Neural cell (in vitro differentiated cells): ENCODE measurements at regions not wholly inside any gene's neighbourhood (a gene's known extent, or its start where the extent isn't known, plus 50 kb on each side); places are given as distances from the start of the nearest gene placed in this dataset.

Experiments used
- H2AFZ ChIP-seq: fragments of 200-600, 300-800 bp; sonication (generic), shearing (Covaris generic); 2 replicates; pipeline ENCODE4 v1.6.0; 2014; ENCODE audit warnings: low read depth, mild to moderate bottlenecking, antibody characterized with exemption, low read length, moderate library complexity
- H3F3A ChIP-seq: fragments of 200-600 bp; shearing (Covaris generic); 2 replicates; pipeline ENCODE4 v1.6.1; 2016; ENCODE audit warnings: mild to moderate bottlenecking, moderate library complexity, mixed read lengths, antibody characterized with exemption, low read length; ENCODE audit not compliant: insufficient read depth, poor library complexity, severe bottlenecking
- H3K27ac ChIP-seq: fragments of 200-600, 300-800 bp; sonication (generic), shearing (Covaris generic); 2 replicates; pipeline ENCODE4 v1.5.1; 2014; ENCODE audit warnings: mild to moderate bottlenecking, low read length, moderate library complexity
- H3K27me3 ChIP-seq: fragments of 300-800, 200-600 bp; sonication (generic), shearing (Covaris generic); 2 replicates; pipeline ENCODE4 v1.6.0; 2014; ENCODE audit warnings: mild to moderate bottlenecking, low read depth, low read length, moderate library complexity; ENCODE audit not compliant: insufficient read depth
- H3K36me3 ChIP-seq: fragments of 300-800, 200-600 bp; sonication (generic), shearing (Covaris generic); 2 replicates; pipeline ENCODE4 v1.5.1; 2014; ENCODE audit warnings: mild to moderate bottlenecking, antibody characterized with exemption, low read length, moderate library complexity; ENCODE audit not compliant: insufficient read depth
- H3K4me2 ChIP-seq: fragments of 300-800, 200-600 bp; sonication (generic), shearing (Covaris generic); 2 replicates; pipeline ENCODE4 v1.6.0; 2014; ENCODE audit warnings: mild to moderate bottlenecking, low read length
- H3K4me3 ChIP-seq: fragments of 300-800, 200-600 bp; sonication (generic), shearing (Covaris generic); 2 replicates; pipeline ENCODE4 v1.5.1; 2014; ENCODE audit warnings: mild to moderate bottlenecking, low read length, moderate library complexity
- H3K79me2 ChIP-seq: fragments of 200-600 bp; shearing (Covaris generic); replicated peaks from 2 replicates; pipeline ENCODE4 v1.6.0; 2014; ENCODE audit warnings: mild to moderate bottlenecking, low read length, moderate library complexity; ENCODE audit not compliant: insufficient read depth
- H3K9ac ChIP-seq: fragments of 300-800, 200-600 bp; sonication (generic), shearing (Covaris generic); 2 replicates; pipeline ENCODE4 v1.6.1; 2016; ENCODE audit warnings: mild to moderate bottlenecking, low read length, mixed read lengths
- H3K9me2 ChIP-seq: fragments of 200-600 bp; shearing (Covaris generic); 2 replicates; pipeline ENCODE4 v1.6.1; 2016; ENCODE audit warnings: mild to moderate bottlenecking, low read length, mixed read lengths; ENCODE audit not compliant: insufficient read depth
- H3K9me3 ChIP-seq: fragments of 200-600, 300-800 bp; sonication (generic), shearing (Covaris generic); 2 replicates; pipeline ENCODE4 v1.6.1; 2016; ENCODE audit warnings: mild to moderate bottlenecking, mixed run types, low read length, moderate library complexity, mixed read lengths
- H4K20me1 ChIP-seq: fragments of 200-600 bp; shearing (Covaris generic); 2 replicates; pipeline ENCODE4 v1.6.1; 2016; ENCODE audit warnings: mild to moderate bottlenecking, mixed run types; ENCODE audit not compliant: insufficient read depth
- CTCF ChIP-seq: fragments of 450-650 bp; IDR thresholded peaks from 2 replicates; pipeline ENCODE4 v1.5.1; 2014; ENCODE audit warnings: antibody characterized with exemption, mild to moderate bottlenecking, moderate library complexity; ENCODE audit not compliant: poor library complexity, severe bottlenecking
- EP300 ChIP-seq: fragments of 450-650 bp; conservative IDR thresholded peaks from 2 replicates; pipeline ENCODE4 v1.6.1; 2014; ENCODE audit warnings: antibody characterized with exemption, mild to moderate bottlenecking, moderate library complexity; ENCODE audit not compliant: poor library complexity, severe bottlenecking
- EZH2 ChIP-seq: fragments of 200-600, 300-800 bp; shearing (Covaris generic), sonication (generic); IDR thresholded peaks from 2 replicates; pipeline ENCODE4 v1.6.1; 2014; ENCODE audit warnings: antibody characterized with exemption, low read length, borderline replicate concordance, mild to moderate bottlenecking; ENCODE audit not compliant: insufficient read depth, poor library complexity, severe bottlenecking
- MXI1 ChIP-seq: fragments of 450-650 bp; conservative IDR thresholded peaks from 2 replicates; pipeline ENCODE4 v1.6.1; 2014; ENCODE audit warnings: antibody characterized with exemption, mild to moderate bottlenecking; ENCODE audit not compliant: poor library complexity, severe bottlenecking
- POLR2AphosphoS5 ChIP-seq: IDR thresholded peaks from 2 replicates; pipeline ENCODE4 v1.6.1; 2012
- RAD21 ChIP-seq: fragments of 450-650 bp; conservative IDR thresholded peaks from 2 replicates; pipeline ENCODE4 v1.6.1; 2014; ENCODE audit warnings: antibody characterized with exemption, mild to moderate bottlenecking, moderate library complexity
- REST ChIP-seq: IDR thresholded peaks from 2 replicates; pipeline ENCODE4 v1.6.1; 2012; ENCODE audit warnings: borderline replicate concordance
- SMC3 ChIP-seq: fragments of 450-650 bp; conservative IDR thresholded peaks from 2 replicates; pipeline ENCODE4 v1.6.1; 2014; ENCODE audit warnings: antibody characterized with exemption, mild to moderate bottlenecking, moderate library complexity; ENCODE audit not compliant: poor library complexity
- TAF1 ChIP-seq: IDR thresholded peaks from 2 replicates; pipeline ENCODE4 v1.6.1; 2012; ENCODE audit warnings: low read depth

- Histone ChIP-seq H3K4me3 (no peak overlapping the region), H3K36me3 (no peaks in the 10 kb centered on the region), H3K9me2 (no peaks in the 10 kb centered on the region), H2AFZ (no peak overlapping the region), H3K27ac (no peak overlapping the region), H3F3A (no peaks in the 10 kb centered on the region), H3K79me2 (no peaks in the 10 kb centered on the region), H3K9me3 (no peaks in the 10 kb centered on the region), H3K9ac (no peak overlapping the region), H3K27me3 (no peaks in the 10 kb centered on the region), H3K4me2 (no peak overlapping the region), H4K20me1 (no peaks in the 10 kb centered on the region)
- TF ChIP-seq CTCF (no peak), EZH2 (no peak), TAF1 (no peak), REST (no peak), EP300 (no peak), SMC3 (no peak), RAD21 (no peak), POLR2AphosphoS5 (no peak), MXI1 (no peak)
Observed at GRCh38 chr13:109922518-109922917, 136.1 kb upstream of the IRS2 start.

GRCh38 chr13:109919715-109920375, 133.5 kb upstream of the IRS2 start:
- TF ChIP-seq POLR2AphosphoS5 = no peak
- no peak for TF ChIP-seq EP300
- TF ChIP-seq REST = no peak
- no peak for TF ChIP-seq EZH2
- TF ChIP-seq MXI1 = no peak
- TF ChIP-seq SMC3 = no peak
- TF ChIP-seq CTCF = no peak
- no peaks in the 10 kb centered on the region for H3K9me3 ChIP-seq
- no peak overlapping the region for H3K9ac ChIP-seq
- no peaks in the 10 kb centered on the region for H3K79me2 ChIP-seq
- H2AFZ ChIP-seq = no peak overlapping the region
- no peaks in the 10 kb centered on the region for H4K20me1 ChIP-seq
- no peaks in the 10 kb centered on the region for H3F3A ChIP-seq
- no peak overlapping the region for H3K4me3 ChIP-seq
- no peak overlapping the region for H3K27ac ChIP-seq
- H3K27me3 ChIP-seq = no peaks in the 10 kb centered on the region
- no peaks in the 10 kb centered on the region for H3K36me3 ChIP-seq
- no peak overlapping the region for H3K4me2 ChIP-seq
- H3K9me2 ChIP-seq = no peaks in the 10 kb centered on the region
